Neural progenitor cell (in vitro differentiated cells): ENCODE measurements at regions not wholly inside any gene's neighbourhood (a gene's known extent, or its start where the extent isn't known, plus 50 kb on each side); places are given as distances from the start of the nearest gene placed in this dataset.

Source experiments
- EZH2 ChIP-seq: fragments of 200-600 bp; sonication (generic); IDR thresholded peaks from 2 replicates; pipeline ENCODE4 v1.6.1; 2017; ENCODE audit warnings: antibody characterized with exemption, mild to moderate bottlenecking, moderate library complexity
- TF ChIP-seq, protein P1 (sequence below): fragments of 200-600 bp; sonication (generic); IDR thresholded peaks from 2 replicates; pipeline ENCODE4 v1.5.1; 2017; ENCODE audit warnings: antibody characterized with exemption, mild to moderate bottlenecking

DNA sequence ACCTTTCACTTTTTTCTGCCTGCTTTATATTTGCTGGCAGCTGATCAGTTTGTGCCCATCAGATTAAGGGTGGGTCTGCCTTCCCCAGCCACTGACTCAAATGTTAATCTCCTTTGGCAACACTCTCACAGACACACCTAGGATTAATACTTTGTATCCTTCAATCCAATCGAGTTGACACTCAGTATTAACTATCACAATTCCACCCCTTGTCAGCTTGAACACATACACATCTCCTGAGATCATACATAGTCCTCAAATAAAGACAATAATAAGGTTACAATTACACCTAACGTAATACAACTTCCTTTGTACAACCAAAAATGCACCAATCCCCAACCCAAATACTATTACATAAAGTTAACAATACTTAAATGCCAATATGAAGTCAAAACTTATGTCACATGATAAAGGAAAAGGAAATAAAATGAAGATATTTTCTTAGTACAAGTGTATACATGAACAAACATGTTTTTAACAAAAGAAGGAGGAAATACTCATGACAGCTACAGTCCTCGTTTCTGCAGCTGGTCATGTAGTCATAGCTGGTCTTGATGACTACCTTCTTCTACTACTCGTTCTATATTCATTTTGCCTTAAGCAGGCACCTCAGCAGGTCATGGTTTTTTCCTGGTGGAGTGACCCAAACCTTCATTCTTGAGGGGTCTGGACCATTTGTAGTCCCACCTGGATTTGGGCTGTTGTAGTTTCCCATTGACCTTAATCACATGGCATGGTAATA lies 96.7 kb upstream of the CABCOCO1 start:
- TF ChIP-seq, protein P1, sequence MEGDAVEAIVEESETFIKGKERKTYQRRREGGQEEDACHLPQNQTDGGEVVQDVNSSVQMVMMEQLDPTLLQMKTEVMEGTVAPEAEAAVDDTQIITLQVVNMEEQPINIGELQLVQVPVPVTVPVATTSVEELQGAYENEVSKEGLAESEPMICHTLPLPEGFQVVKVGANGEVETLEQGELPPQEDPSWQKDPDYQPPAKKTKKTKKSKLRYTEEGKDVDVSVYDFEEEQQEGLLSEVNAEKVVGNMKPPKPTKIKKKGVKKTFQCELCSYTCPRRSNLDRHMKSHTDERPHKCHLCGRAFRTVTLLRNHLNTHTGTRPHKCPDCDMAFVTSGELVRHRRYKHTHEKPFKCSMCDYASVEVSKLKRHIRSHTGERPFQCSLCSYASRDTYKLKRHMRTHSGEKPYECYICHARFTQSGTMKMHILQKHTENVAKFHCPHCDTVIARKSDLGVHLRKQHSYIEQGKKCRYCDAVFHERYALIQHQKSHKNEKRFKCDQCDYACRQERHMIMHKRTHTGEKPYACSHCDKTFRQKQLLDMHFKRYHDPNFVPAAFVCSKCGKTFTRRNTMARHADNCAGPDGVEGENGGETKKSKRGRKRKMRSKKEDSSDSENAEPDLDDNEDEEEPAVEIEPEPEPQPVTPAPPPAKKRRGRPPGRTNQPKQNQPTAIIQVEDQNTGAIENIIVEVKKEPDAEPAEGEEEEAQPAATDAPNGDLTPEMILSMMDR = no peak
- no peak for TF ChIP-seq EZH2
